Left ventricle myocardium superior (tissue), 1 donor: ENCODE measurements at regions not wholly inside any gene's neighbourhood (a gene's known extent, or its start where the extent isn't known, plus 50 kb on each side); places are given as distances from the start of the nearest gene placed in this dataset.

ENCODE experiments used
- ATAC-seq: fragments of 200-7000 bp; cut with Tn5 transposase; one replicate; pipeline ENCODE4 v1.9.1; 2020; ENCODE audit warnings: mild to moderate bottlenecking, moderate library complexity
- DNase-seq: peaks from one replicate; pipeline ENCODE4 v3.0.0-alpha.2; 2020
- intact Hi-C: fragments of 100-400 bp; cut with micrococcal nuclease; formaldehyde crosslinking; loops from one replicate; pipeline ENCODE4 v1.11.0; 2022
- donor health status: DM: no; HTN: yes; CAD: no; lungs with severe emphysema.

DNA sequence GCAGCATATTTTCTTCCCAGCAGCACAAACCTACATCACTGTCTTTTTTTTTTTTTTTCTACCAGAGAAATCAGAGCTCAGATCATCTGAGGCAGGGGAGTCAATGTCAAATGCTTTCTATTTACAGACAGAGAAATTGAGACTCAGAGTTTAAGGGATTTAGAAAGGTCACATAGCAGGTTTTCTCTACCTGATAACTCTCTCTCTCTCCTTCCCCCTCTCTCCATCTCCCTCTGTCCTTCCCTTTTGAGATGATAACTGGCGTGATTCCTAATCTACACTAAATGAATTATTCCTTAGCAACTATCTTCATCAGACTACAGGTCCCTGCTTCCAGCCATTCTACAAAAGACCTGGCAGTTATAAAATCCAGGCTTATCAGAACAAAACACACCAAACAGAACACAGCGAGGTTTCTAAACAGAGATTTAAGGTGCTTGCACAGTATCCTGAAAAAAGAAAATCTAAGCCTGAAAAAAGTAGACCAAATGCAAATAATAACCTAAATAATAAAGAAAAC, 161.6 kb upstream of the PKDCC start:
- ATAC-seq (no peak), DNase-seq (no peak)
- intact Hi-C loops = no loop called here

DNA sequence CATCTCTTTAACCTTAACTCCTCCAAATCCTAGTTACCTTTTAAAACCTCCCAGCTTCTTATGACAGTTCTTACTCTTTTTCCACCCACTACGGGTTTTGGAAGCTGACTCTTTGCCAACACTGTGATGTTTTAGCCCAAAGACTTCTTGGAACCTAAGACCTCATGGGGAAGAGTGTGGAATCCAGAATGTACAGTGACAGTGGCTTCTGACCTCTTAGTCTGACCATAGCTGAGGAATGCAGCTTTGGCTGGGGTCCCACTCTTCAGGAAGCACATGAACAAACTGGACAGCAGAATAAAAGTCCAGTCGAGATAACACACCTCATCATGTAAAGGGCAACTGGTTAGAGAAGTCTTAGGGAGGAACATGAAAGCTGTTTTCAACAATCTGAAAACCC, 161.1 kb upstream of the PKDCC start:
- DNase-seq (no peak), ATAC-seq (no peak)
- intact Hi-C loops = no loop called here

DNA sequence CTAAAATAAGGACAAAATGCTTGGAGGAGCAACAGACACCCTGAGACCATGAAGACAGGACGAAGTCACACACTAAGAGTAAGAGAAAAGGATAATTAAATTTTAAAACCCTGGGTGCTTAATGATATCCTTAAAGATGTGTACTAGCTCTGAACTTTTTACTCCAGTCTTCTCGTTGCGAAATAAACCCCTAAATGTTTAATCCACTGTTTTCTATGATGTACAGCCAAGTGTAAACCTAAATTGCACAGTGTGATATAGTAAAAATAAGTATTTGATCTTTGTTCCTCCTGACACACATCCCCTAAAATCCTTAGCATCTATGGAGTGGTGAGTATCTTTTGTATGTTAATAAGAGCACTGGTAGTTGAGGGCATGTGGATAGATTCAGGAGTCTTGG, 157.5 kb upstream of the PKDCC start:
- DNase-seq (no peak), ATAC-seq (no peak)
- intact Hi-C loops = no loop called here

DNA sequence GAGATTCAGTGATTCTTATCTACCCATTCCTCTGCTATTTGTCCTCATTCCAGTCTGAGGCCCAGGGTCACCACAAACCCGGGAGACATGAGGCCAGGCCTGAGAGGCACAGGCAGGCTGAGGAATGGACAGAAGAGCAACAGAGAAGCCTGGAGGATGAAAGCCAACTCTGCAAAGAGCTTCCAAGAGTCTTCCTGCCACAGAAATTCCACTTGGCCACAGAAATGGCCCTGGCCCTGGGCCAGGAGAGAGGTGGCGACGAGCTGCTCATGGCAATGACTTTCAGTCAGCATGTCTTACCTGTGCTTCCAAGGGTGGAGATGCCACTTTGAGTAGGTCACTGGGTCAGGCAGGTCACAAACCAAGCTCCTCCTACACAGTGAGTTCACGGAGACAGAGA, 155.3 kb upstream of the PKDCC start:
- DNase-seq (no peak), ATAC-seq (no peak)
- intact Hi-C loops = no loop called here

DNA sequence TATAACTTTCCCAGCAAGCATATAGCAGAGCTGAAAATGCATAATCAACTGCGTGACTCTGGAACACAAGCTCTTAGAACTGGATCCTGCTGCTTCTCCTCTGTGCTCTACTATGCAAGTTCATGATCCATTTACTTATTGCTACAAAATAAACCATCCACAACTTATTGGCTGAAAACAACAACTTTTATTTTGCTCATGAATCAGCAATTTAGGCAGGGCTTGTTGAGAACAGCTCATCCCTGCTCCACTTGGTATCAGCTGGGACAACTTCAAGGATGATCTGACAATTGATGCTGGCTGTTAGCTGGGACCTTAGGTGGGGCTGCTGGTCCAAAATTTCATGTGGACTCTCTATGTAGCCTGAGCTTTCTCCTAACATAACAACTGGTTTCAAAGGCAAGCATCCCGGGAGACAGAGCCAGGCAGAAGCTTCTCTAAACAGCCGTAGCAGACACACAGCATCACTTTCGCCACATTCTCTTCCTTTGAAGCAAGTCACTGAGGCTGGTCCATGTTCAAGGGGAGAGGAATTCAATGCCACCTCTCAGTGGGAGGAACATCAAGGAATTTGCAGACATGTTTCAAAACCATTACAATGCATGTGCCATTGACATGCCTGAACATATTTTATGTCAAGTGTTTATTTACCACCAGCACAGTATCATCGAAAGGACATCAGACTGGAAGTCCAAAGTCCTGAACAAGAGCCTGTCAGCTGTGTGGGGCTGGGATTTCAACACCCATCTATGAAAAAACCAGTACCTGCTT, 153.1 kb upstream of the PKDCC start:
- DNase-seq (no peak), ATAC-seq (no peak)
- intact Hi-C loops = no loop called here

DNA sequence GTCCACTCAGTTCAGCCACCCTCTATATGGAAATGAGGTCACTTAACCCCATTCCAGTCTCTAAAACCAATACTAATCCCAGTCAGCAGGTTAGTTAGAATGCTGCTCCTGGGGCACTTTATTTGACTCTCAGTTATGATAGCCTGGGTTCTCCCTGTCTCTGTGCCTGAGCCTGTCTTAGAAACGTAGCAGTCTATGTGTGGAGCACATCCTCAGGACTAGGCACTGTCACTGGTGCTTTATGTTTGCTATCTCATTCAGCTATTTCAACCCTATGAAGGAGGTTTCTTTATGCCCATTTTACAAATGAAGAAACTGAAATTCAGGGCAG, 152.5 kb upstream of the PKDCC start:
- ATAC-seq (no peak), DNase-seq (no peak)
- intact Hi-C loops = no loop called here

DNA sequence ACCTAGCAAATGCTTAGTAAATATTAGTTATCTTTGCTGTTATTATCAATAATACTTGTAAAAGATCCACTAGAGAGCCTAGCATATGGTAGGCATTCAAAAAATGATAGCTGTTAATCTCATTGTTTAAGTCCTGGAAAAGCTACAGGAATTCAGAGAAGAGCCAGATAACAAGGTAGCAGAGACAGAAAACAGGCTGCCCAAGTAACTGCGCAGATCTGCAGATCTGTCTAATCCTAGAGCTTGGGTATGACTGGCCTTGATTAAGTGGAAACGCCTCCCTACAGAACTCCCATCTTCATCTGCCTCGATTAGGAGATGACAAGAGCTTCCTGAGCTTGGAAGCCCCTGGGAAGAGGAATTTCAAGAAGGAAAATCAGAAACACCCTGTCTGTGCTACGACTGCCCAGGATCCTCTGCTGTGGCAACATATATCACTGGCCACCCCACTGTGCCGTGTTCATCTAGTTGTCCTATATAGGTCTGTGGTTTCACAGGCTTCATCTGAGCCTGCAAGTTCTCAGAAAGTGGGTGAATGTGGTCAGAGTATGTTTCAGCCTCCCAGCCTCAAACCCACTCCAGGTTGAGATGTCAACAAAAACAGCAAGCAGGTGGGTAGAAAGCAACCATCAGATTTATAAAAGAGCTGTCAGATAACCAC, 151.5 kb upstream of the PKDCC start:
- intact Hi-C loops = no loop called here
- peak; percentile 26 for ATAC-seq

DNA sequence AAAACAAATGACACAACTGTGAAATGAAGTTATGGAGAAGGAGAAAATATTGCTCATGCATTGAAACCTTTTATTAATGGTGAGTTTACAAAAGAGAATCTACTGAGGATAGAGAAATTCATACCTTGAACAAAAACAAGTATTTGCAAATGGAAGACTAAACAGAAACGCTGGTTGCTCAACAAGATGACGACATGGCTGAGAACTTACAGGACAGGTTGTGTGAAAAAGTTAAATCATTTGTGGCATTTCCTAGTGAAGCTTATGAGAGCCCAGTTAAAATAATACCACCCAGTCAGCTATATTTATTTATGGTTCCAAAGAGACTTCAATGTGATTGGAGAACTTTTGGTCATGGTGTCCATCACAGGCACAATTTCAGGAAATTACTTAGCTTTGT, 148.6 kb upstream of the PKDCC start:
- no peak for ATAC-seq
- DNase-seq = no peak
- intact Hi-C loops = no loop called here

More for the DNA sequence above, 151.5 kb upstream of the PKDCC start:
- DNase-seq = no peak

DNA sequence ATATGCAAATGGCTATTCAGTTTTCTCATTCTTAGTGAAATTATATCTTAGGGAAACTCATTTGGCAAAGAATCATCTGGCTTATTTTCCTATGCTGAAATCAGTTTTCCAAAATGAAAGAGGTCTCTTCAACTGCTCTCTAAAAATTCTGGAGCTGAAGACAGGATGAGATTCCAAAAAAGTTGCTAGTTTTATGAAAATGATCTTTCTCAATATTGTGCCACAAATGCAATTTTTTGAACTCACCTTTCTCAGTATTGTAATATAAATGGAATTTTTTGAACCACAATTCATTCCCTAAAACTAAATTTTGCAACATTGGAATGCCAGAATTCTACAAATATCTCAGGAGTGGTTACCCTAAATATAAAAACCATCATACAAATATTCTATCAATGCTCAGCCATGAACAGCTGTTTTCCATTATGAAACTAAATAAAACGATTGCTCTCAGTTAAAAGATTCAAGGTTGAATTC, 147.7 kb upstream of the PKDCC start:
- intact Hi-C loops = no loop called here
- ATAC-seq (no peak), DNase-seq (no peak)

DNA sequence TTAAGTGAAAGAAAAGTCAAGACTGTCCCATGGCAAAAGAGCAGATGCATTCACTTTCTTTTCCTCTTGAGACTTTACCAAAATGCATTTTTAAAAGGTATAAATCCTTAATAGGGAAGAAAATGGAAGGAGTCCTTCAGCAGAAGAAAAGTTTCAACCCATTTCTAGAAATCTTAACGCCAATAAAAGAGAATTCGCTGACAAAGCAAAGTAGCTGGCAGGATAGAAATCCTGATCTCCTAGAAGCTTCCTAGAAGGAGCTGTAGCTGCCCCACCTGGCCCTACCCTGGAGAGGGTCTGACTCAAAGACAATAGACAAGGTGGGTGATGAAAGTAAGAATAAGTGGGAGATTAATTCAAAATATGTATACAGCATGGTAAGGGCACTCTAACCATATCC, 144.9 kb upstream of the PKDCC start:
- DNase-seq (no peak), ATAC-seq (no peak)
- intact Hi-C loops = no loop called here

DNA sequence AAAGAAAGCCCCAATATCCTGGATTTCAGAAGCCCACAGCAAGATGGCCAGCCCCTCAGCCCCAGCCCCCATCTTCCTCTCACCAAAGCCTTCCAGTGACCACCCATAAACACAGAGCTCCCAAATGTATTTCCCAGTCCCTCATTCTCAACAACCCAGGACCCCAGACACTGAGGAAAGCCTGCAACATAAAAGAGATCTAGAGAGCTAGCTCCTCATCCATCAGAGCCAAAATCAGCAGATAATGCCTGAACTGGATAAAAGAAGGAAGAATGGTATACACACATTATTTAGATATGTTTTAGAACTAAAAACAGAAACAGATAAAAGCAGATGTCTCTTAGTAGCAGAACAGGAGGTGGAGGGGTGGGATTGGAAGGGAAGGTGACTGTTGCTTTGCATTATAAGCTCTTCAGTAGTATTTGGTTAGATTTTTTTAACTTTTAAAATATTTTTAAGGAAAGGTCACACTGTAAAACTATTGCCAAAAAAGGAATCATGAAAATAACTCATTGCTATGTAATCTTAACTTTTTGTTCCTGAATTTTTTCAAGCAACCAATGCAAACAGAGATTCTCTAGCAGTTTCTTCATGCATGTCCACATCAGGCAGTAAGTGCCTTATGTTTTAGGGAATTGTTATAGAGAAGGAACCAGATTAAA, 144.2 kb upstream of the PKDCC start:
- ATAC-seq = no peak
- DNase-seq = no peak
- intact Hi-C loops = no loop called here

DNA sequence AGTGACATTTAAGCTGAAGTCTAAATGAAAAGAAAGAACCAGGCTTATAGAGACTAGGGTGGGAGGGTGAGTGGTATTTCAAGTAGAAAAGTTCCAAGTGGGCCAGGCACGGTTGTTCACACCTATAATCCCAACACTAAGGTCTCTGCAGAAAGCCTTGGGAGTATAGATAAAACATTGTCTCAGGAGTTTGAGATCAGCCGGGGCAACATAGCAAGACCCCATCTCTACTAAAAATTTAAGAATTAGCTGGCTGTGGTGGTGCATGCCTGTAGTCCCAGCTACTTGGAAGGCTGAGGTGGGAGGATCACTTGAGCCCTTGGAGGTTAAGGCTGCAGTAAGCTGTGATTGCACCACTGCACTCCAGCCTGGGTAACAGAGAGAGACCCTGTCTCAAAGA, 143.4 kb upstream of the PKDCC start:
- no peak for ATAC-seq
- DNase-seq = no peak
- intact Hi-C loops = no loop called here

DNA sequence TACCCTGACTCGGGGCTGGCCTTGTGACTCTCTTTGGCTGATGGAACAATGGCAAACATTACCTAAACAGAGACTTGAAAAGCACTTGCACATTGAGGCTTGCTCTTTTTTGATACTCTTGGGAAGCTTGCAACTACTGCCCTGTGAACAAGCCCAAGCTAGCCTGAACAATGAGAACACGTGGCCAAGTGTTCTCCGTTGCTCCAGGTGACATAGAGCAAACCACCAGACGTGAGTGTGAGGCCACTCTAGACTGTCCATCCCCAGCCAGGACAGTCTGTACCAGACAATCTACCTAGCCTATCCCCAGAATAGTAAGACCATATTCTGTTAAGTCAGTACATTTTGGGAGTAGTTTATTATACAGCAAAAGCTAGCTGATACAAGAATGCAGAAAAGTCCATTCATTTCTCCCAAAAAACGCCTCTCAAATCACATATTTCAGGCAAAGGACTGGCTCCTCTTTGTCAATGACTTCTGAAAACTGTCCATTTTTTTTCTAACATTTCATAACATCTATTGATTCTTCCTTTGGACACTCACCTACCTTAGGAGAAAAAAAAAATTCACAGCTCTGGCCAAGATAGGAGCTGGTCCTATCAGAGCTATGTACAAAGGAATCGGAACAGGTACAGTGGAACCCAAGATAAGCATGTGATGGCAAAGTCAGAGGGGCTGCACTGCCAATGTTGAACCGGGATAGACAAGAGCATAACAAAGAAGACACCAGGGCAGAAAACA, 142.1 kb upstream of the PKDCC start:
- intact Hi-C loops = no loop called here
- ATAC-seq = no peak
- DNase-seq = no peak

DNA sequence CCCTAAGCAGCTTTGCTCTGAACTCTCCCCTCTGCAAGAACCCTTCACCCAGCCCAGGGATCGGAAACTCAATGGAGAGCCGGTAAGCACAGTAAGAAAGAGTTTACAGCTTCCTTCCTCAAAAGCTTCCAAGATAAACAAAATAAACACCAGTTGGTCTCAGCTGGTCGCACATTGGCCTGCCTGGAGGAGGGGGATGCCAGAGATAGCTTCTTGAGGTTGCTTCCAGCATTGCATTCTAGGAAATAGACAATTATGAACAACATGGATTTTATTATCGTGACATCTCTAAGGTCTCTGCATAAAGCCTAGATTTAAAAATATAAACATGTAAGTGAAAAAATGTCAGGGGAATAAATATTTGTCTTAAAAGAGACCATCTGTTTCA, 141.5 kb upstream of the PKDCC start:
- no peak for DNase-seq

DNA sequence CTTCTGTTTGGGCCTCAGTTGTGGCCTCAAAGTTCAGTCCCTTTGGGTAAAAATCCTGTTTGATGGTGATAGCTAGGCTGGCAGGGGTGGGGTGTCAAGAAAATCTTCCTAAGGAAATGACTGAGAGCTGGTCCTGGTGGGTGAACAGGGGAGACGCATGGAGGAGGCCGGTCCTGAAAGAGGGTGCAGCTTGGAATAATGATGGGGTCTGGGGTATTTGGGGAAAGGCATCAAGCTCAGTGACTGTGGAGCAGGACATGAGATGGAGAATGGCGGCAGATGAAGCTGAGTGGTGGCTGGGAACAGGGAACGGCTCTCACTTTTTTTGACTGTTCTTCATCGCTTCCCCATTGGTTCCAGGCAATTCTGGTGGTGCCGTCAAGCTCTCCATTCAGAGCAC, 140.7 kb upstream of the PKDCC start:
- DNase-seq (no peak), ATAC-seq (no peak)
- intact Hi-C loops = no loop called here

More for the DNA sequence above, 141.5 kb upstream of the PKDCC start:
- peak; percentile 61 for ATAC-seq
- intact Hi-C loops = no loop called here

DNA sequence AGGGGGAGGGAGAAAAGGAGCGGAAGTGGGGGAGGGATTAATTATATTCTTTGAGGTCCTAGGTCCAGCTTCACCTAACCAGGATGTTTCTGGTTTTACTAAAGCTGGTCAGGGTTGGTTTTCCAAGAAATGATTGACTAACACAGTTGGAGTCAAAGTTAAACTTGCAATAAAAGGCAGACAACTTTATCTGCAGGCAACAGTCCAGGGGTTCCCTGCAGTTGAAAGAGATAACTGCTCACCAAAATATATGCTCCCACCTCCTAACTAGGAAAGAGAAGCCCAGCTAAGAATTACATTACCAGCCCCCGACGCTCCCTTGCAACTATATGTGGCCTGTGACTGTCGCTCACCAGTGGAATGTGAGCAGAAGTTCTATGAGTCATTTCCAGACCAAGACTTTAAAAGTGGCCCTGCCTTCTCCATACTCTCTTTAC, 140.0 kb upstream of the PKDCC start:
- intact Hi-C loops = no loop called here
- DNase-seq = no peak
- ATAC-seq = no peak

DNA sequence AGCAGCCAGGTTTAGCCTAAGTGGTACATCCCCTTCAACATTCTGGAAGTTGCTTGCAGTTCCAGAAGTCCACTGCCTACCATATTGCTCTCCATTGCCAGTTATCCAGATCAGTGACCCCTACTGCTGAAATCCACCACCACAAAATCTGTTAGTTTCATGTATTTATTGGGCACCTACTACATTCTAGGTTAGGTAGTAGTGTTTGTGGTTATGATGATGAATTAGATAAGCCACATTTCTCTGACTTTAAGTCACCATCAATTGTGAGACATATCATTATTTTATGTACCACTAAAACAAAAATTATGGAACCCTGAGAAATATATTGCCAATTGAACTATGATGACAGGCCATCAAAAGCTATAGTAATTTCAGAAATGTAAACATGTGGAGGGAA, 139.5 kb upstream of the PKDCC start:
- intact Hi-C loops = no loop called here
- no peak for ATAC-seq
- DNase-seq = no peak

DNA sequence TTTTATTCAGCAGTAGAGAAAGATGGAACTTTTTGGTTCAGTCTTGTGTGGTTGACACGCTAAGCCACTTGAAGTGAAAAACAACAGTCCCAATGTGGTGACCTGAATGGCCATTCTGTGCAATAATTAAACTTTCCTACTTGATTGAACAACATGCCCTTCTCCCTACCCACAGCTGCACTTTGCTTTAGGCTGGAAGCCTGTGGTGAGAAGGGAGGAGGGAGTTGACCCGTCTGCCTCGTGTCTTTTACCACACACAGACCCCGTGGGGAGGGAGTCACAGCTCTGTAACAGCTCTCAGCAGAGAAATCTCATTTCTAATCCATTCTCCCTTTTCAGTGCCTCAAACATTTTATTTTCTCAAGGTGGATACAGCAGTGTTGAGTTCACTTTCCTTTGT, 138.2 kb upstream of the PKDCC start:
- no peak for ATAC-seq
- intact Hi-C loops = no loop called here
- DNase-seq = no peak

DNA sequence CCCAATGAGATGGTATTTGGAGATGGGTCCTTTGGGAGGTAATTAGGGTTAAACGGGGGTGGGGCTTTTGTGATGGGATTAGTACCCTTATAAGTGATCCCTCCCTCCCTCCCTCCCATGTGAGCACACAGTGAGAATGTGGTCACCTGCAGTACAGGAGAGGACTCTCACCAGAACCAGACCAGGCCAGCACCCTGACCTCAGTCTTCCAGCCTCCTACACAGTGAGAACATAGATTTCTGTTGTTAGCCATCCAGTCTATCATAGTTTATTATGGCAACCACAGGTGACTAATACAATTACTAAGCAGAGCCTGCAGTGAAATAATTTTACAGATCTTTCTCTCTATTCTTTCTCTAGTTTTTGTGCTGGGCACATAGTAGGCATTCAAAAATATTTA, 137.7 kb upstream of the PKDCC start:
- ATAC-seq = no peak
- intact Hi-C loops = no loop called here
- no peak for DNase-seq

DNA sequence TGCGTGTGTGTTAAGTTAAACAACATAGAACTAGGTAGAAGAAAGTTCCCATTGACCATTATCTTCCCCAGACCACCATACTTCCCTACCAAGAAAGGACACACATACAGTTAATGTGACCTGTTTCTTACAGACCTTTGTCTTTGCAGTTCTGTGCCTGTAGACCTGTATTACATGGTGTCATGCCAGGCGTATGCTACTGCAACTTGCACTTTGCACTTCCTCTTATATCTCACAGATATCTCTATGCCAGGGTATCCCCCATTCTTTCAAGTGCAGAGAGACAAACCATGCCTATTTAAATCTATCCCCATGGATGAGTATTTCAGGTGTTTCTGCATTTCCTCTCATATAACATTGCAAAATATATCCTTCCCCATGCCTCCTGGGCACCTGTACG, 136.8 kb upstream of the PKDCC start:
- DNase-seq = no peak
- intact Hi-C loops = no loop called here

More for the DNA sequence above, 136.8 kb upstream of the PKDCC start:
- ATAC-seq = no peak
